Spleen (tissue), 7 donors: ENCODE measurements at regions not wholly inside any gene's neighbourhood (a gene's known extent, or its start where the extent isn't known, plus 50 kb on each side); places are given as distances from the start of the nearest gene placed in this dataset.

Source experiments
- POLR2A ChIP-seq, 3 donors: fragments of 450-650 bp; IDR thresholded peaks; one replicate each; pipeline ENCODE4 v1.5.1; 2017; ENCODE audit warnings: antibody characterized with exemption in 3 of 3, mild to moderate bottlenecking in 1 of 3
- TF ChIP-seq, protein P1 (sequence below), 11 experiments: fragments of 200-600 bp in 7 of 11; fragments of 450-650 bp in 4 of 11; sonication (generic) in 4 of 11; IDR thresholded peaks in 8 of 11; conservative IDR thresholded peaks in 3 of 11; 1 replicate in 7 of 11; 2 replicates in 4 of 11; pipeline versions ENCODE4 v1.4.0 to v1.8.0; 2016 to 2021; ENCODE audit warnings: antibody characterized with exemption in 11 of 11, inconsistent platforms in 4 of 11, mild to moderate bottlenecking in 1 of 11
- donor health status: DM: no; HTN: no; CAD: no; lungs with moderate emphysema.
- donor health status: DM: no; HTN: no; CAD: no.
- donor health status: DM: no; HTN: no; CAD: no.

DNA sequence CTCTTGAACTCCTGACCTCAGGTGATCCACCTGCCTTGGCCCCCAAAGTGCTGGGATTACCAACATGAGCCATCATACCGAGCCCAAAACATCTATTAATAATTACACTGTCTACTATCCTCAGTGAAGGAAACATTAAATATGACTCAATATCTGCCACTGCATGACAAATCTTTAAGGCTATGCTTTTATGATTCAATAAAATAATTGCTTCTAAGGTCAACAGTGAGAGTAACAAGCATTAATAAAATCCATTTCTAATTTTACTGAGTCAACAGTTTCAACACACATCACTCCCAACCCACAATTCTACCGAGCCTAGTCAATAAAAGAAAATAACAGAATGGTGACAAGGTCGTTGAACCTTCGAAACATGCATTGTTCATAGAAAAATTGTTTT, 125.5 kb upstream of the CHRM3 start:
- no peak for TF ChIP-seq POLR2A (IDR thresholded peaks at IDR 0.05)
- TF ChIP-seq, protein P1, sequence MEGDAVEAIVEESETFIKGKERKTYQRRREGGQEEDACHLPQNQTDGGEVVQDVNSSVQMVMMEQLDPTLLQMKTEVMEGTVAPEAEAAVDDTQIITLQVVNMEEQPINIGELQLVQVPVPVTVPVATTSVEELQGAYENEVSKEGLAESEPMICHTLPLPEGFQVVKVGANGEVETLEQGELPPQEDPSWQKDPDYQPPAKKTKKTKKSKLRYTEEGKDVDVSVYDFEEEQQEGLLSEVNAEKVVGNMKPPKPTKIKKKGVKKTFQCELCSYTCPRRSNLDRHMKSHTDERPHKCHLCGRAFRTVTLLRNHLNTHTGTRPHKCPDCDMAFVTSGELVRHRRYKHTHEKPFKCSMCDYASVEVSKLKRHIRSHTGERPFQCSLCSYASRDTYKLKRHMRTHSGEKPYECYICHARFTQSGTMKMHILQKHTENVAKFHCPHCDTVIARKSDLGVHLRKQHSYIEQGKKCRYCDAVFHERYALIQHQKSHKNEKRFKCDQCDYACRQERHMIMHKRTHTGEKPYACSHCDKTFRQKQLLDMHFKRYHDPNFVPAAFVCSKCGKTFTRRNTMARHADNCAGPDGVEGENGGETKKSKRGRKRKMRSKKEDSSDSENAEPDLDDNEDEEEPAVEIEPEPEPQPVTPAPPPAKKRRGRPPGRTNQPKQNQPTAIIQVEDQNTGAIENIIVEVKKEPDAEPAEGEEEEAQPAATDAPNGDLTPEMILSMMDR (IDR thresholded peaks at IDR 0.05 in 8 of 11, conservative IDR thresholded peaks at IDR 0.05 in 3 of 11), result no peak
